Thymus (tissue), 11 donors: ENCODE measurements at regions not wholly inside any gene's neighbourhood (a gene's known extent, or its start where the extent isn't known, plus 50 kb on each side); places are given as distances from the start of the nearest gene placed in this dataset.

ENCODE experiments used
- DNase-seq, 9 donors: peaks; one replicate each; pipeline ENCODE4 v3.0.0-alpha.2; 2013; ENCODE audit warnings: low spot score in 9 of 9, low read depth in 6 of 9, missing footprints in 1 of 9
- H3K27ac ChIP-seq, 2 donors: one replicate each; pipeline ENCODE4 v1.5.1; 2013; ENCODE audit warnings: control low read depth in 1 of 2, low read depth in 1 of 2, low read length in 1 of 2, mild to moderate bottlenecking in 1 of 2, moderate library complexity in 1 of 2
- H3K27me3 ChIP-seq, 2 donors: one replicate each; pipeline ENCODE4 v1.5.1; 2013; ENCODE audit warnings: low read length in 1 of 2; ENCODE audit not compliant: control insufficient read depth in 2 of 2, insufficient read depth in 1 of 2
- H3K36me3 ChIP-seq, 2 donors: one replicate each; pipeline ENCODE4 v1.5.1; 2013; ENCODE audit warnings: low read length in 1 of 2, mild to moderate bottlenecking in 1 of 2, moderate library complexity in 1 of 2; ENCODE audit not compliant: control insufficient read depth in 2 of 2, insufficient read depth in 2 of 2
- H3K4me1 ChIP-seq, 2 donors: one replicate each; pipeline ENCODE4 v1.5.1; 2013; ENCODE audit warnings: low read length in 2 of 2; ENCODE audit not compliant: control insufficient read depth in 2 of 2, insufficient read depth in 2 of 2
- H3K4me3 ChIP-seq, 2 donors: one replicate each; pipeline ENCODE4 v1.5.1; 2013; ENCODE audit warnings: low read length in 2 of 2, control low read depth in 1 of 2, mild to moderate bottlenecking in 1 of 2
- H3K9me3 ChIP-seq, 2 donors: one replicate each; pipeline ENCODE4 v1.5.1; 2013; ENCODE audit warnings: low read length in 1 of 2, mild to moderate bottlenecking in 1 of 2; ENCODE audit not compliant: control insufficient read depth in 2 of 2, insufficient read depth in 1 of 2
- WGBS: extraction: QIAGEN DNeasy Blood & Tissue Kit; methylation state at CpG from one replicate; pipeline ENCODE4 v1.1.7; 2013; 5-methylcytosine and 5-hydroxymethylcytosine counted together
- donor health status: healthy.

DNA sequence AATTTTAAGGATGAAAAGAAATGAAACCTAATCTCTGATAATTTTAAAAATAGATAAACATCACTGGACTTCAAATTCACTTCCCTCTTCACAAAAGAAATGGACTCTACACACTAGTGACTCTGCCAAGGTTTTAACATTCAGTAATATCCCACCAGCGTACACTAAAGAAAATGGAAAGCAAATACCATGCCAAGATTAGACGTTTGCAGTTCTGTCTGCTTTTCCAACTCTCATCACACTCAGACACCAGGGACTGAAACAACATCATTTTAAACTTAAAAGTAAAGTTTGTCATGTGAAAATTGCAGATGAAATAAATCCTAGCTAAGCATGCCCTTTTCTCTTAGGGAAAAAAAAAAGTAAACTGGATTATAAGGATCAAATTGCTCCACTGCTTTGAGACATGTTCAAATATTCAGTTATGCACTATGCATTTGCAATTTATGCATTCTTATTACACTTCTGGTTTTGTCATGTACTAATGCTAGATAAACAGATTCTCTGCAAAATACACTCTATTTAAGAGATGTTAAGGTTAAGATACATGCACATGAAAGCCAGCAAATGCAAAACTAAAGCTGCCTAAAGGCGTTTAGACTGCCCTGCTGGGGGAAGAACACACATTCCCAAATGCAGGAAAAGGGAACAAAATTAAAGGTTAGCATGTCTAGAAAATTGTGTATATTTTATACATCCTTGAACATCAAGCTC lies 534.4 kb upstream of the EPHA5 start:
- no peak overlapping the region for H3K4me3 ChIP-seq
- no peaks in the 10 kb centered on the region for H3K4me1 ChIP-seq
- no peaks in the 10 kb centered on the region for H3K27me3 ChIP-seq
- H3K27ac ChIP-seq = no peak overlapping the region
- WGBS = 80% methylated on average over 3 of the region's 3 CpGs
- no peaks in the 10 kb centered on the region for H3K36me3 ChIP-seq
- H3K9me3 ChIP-seq = no peaks in the 10 kb centered on the region
- DNase-seq = no peak

- 91% methylated on average over 4 of the region's 4 CpGs for WGBS
- DNase-seq = no peak
- no peaks in the 10 kb centered on the region for H3K36me3 ChIP-seq
- no peaks in the 10 kb centered on the region for H3K9me3 ChIP-seq
- H3K27ac ChIP-seq = no peak overlapping the region
- no peaks in the 10 kb centered on the region for H3K27me3 ChIP-seq
- H3K4me3 ChIP-seq = no peak overlapping the region
- H3K4me1 ChIP-seq = no peaks in the 10 kb centered on the region
Measured at GRCh38 chr4:66202870-66203269, 532.6 kb upstream of the EPHA5 start.

GRCh38 chr4:66197451-66197850 lies 527.2 kb upstream of the EPHA5 start:
- Histone ChIP-seq H3K27ac (no peak overlapping the region), H3K9me3 (no peaks in the 10 kb centered on the region), H3K36me3 (no peaks in the 10 kb centered on the region), H3K4me3 (no peak overlapping the region), H3K27me3 (no peaks in the 10 kb centered on the region), H3K4me1 (no peaks in the 10 kb centered on the region)
- no peak for DNase-seq
- WGBS = 45% methylated on average over 1 of the region's 1 CpG

DNA sequence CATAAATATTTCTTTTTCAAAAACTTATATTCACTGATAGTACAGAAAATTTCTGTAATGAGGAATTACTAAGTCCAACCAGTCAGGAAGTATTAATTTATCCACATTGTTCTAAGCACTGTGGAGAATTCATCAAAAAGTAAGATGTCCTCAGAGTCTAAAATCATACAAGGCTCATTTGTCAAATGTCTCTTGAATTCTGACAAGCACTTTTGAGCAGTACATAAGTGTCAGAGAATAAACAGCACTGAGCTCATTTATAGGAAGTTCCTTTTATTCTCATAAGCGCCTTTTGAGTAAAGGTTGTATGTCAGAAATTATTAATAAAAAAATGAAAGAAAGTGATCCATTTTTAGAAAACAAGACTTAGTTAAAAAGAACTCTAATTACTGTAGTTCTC lies 523.2 kb upstream of the EPHA5 start:
- Histone ChIP-seq H3K4me3 (no peak overlapping the region), H3K4me1 (no peaks in the 10 kb centered on the region), H3K27ac (no peak overlapping the region), H3K9me3 (no peaks in the 10 kb centered on the region), H3K27me3 (no peaks in the 10 kb centered on the region), H3K36me3 (no peaks in the 10 kb centered on the region)
- WGBS = 93% methylated on average over 1 of the region's 1 CpG
- no peak for DNase-seq

GRCh38 chr4:66187175-66187720 lies 517.0 kb upstream of the EPHA5 start:
- WGBS = 85% methylated on average over 3 of the region's 3 CpGs
- H3K36me3 ChIP-seq = no peaks in the 10 kb centered on the region
- no peaks in the 10 kb centered on the region for H3K27me3 ChIP-seq
- no peak overlapping the region for H3K4me3 ChIP-seq
- H3K9me3 ChIP-seq = no peaks in the 10 kb centered on the region
- no peaks in the 10 kb centered on the region for H3K4me1 ChIP-seq
- DNase-seq = no peak
- H3K27ac ChIP-seq = no peak overlapping the region

GRCh38 chr4:66186095-66186494 lies 515.8 kb upstream of the EPHA5 start:
- no peak overlapping the region for H3K27ac ChIP-seq
- no peaks in the 10 kb centered on the region for H3K9me3 ChIP-seq
- H3K27me3 ChIP-seq = no peaks in the 10 kb centered on the region
- no peak overlapping the region for H3K4me3 ChIP-seq
- H3K4me1 ChIP-seq = no peaks in the 10 kb centered on the region
- H3K36me3 ChIP-seq = no peaks in the 10 kb centered on the region
- DNase-seq = no peak

GRCh38 chr4:66182636-66183035 lies 512.3 kb upstream of the EPHA5 start:
- Histone ChIP-seq H3K4me3 (no peak overlapping the region), H3K4me1 (no peaks in the 10 kb centered on the region), H3K27me3 (no peaks in the 10 kb centered on the region), H3K27ac (no peak overlapping the region), H3K9me3 (no peaks in the 10 kb centered on the region), H3K36me3 (no peaks in the 10 kb centered on the region)
- no peak for DNase-seq
- 93% methylated on average over 1 of the region's 1 CpG for WGBS

DNA sequence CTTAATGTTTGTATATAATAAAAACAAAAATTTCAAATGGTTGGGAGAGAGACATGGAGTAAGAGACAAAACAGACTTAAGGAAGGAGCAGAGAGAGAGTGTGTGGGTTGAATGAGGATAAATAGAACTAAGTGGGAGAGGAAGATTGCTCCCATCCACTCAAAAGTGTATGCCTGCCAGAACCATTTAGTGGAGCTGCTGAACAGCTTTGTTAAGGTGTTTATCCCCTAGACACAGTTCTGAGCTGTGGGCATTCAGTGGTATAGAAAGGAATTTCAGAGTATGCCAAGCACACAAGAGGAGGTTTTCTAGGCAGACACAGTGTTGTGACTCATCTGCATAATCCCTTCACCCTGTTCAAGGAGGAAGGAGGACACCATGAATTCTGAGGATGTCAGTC lies 508.6 kb upstream of the EPHA5 start:
- no peaks in the 10 kb centered on the region for H3K27me3 ChIP-seq
- H3K4me1 ChIP-seq = no peaks in the 10 kb centered on the region
- H3K36me3 ChIP-seq = no peaks in the 10 kb centered on the region
- H3K4me3 ChIP-seq = no peak overlapping the region
- H3K9me3 ChIP-seq = no peaks in the 10 kb centered on the region
- DNase-seq = no peak
- H3K27ac ChIP-seq = no peak overlapping the region

DNA sequence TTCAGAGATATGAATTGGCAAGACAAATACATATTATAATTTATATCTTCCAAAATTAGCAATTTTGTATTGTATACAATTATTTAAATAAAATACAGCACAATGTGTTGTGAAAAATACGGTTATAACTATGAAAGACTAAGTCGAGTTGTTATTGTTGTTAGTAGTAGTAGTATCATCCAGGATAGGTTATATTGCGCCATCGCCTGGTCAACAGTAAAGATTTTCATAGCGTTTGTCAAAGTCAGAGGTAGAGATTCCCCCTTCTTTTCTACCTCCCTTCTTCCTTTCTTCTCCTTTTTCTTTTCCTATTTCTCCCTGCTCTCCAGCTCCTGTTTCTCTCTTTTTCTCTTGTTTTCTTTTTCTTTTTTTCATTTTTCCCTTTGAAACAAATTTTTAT lies 499.1 kb upstream of the EPHA5 start:
- H3K27me3 ChIP-seq = no peaks in the 10 kb centered on the region
- no peak for DNase-seq
- WGBS = 30% methylated on average over 5 of the region's 5 CpGs
- H3K4me1 ChIP-seq = no peaks in the 10 kb centered on the region
- H3K36me3 ChIP-seq = no peaks in the 10 kb centered on the region
- no peak overlapping the region for H3K4me3 ChIP-seq
- H3K9me3 ChIP-seq = no peaks in the 10 kb centered on the region
- H3K27ac ChIP-seq = no peak overlapping the region
